GM13976 (cell line): ENCODE measurements at regions not wholly inside any gene's neighbourhood (a gene's known extent, or its start where the extent isn't known, plus 50 kb on each side); places are given as distances from the start of the nearest gene placed in this dataset.

Experiments used
- DNase-seq: peaks from one replicate; pipeline ENCODE4 v3.0.0; 2012; ENCODE audit warnings: low spot score
- in situ Hi-C: fragments of 300-500 bp; cut with MboI; formaldehyde crosslinking; loops from one replicate; pipeline ENCODE4 v1.12.0; 2022; ENCODE audit warnings: low sequenced_read_pairs, mixed read lengths, inconsistent platforms; ENCODE audit not compliant: unreplicated experiment
- TF ChIP-seq, protein P1 (sequence below): IDR thresholded peaks from 2 replicates; pipeline ENCODE4 v1.5.1; 2012; ENCODE audit warnings: borderline replicate concordance, mild to moderate bottlenecking; ENCODE audit not compliant: insufficient read depth; ENCODE audit errors: extremely low read depth, missing control alignments, control extremely low read depth

DNA sequence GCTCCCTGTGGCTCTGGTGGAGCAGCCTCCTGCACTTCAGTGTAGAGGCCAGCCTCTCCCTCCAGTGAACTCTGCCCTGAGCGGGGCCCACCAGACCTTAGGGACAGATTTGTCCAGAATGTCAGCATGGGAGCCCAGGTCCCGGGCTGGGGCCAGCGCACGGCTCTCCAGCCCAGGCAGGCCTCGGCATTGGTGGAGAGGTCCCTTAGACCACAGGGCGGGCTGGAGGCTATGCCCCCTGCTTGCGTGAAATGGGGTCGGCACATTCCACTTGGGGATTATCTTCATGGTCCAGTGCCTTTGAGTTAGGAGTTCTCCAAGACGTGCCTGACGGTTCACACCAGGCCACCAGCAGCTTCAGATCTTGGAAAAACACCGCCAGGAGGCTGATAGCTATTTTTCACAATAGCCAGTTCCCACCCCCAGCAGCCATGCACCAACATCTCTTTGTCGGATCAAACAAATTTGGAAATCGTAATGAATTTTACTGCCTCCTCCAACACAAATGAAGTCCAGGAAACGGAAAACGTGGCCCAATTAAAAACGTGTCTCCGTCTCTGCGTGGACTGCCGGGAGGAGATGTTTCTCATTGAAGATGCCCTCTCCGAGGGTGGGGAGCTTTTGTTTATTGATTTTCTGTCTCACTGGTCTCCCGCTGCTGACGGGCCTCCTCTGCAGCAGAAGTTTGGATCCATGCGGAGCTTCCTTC is 110.0 kb upstream of the CIBAR2 start:
- in situ Hi-C loops = no loop called here
- TF ChIP-seq, protein P1, sequence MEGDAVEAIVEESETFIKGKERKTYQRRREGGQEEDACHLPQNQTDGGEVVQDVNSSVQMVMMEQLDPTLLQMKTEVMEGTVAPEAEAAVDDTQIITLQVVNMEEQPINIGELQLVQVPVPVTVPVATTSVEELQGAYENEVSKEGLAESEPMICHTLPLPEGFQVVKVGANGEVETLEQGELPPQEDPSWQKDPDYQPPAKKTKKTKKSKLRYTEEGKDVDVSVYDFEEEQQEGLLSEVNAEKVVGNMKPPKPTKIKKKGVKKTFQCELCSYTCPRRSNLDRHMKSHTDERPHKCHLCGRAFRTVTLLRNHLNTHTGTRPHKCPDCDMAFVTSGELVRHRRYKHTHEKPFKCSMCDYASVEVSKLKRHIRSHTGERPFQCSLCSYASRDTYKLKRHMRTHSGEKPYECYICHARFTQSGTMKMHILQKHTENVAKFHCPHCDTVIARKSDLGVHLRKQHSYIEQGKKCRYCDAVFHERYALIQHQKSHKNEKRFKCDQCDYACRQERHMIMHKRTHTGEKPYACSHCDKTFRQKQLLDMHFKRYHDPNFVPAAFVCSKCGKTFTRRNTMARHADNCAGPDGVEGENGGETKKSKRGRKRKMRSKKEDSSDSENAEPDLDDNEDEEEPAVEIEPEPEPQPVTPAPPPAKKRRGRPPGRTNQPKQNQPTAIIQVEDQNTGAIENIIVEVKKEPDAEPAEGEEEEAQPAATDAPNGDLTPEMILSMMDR = no peak
- no peak for DNase-seq

DNA sequence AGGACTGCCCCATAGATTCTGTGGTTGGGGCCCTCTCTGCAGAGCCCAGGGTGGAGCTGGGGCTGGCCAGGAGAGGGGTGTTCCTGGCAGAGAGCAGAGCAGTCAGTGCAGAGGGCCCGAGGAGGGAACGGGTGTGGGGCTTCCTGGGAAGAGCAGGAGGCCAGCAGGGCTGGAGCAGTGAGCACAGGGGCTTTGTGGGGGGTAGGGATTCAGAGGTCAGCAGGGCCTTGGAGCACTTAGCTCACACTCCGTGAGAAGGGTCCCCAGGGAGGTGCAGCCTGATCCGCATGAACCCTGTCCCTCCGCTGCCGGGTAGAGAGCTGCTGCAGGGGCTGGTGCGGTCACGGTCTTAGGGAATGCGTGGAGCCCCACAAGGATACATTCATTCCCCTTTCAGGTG is 113.0 kb upstream of the CIBAR2 start:
- TF ChIP-seq, protein P1 = no peak
- DNase-seq = no peak
- in situ Hi-C loops = no loop called here

DNA sequence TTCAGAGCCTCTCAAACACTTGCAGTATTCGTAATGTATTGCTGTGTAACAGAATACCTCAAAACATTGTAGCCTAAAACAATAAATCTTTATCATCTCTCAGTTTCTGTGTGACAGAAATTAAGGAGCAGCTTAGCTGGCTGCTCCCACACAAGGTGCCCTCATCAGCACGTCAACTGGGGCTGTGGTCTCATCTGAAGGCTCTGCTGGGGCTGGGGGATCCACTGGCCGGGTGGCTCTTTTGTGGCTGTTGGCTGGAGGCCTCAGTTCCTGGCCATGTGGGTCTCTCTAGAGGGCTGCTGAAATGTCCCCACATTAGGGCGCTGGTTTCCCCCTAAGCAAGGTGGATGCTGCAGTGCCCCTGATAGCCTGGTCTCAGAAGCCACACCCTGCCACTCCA is 113.4 kb upstream of the CIBAR2 start:
- in situ Hi-C loops = no loop called here
- DNase-seq = no peak

DNA sequence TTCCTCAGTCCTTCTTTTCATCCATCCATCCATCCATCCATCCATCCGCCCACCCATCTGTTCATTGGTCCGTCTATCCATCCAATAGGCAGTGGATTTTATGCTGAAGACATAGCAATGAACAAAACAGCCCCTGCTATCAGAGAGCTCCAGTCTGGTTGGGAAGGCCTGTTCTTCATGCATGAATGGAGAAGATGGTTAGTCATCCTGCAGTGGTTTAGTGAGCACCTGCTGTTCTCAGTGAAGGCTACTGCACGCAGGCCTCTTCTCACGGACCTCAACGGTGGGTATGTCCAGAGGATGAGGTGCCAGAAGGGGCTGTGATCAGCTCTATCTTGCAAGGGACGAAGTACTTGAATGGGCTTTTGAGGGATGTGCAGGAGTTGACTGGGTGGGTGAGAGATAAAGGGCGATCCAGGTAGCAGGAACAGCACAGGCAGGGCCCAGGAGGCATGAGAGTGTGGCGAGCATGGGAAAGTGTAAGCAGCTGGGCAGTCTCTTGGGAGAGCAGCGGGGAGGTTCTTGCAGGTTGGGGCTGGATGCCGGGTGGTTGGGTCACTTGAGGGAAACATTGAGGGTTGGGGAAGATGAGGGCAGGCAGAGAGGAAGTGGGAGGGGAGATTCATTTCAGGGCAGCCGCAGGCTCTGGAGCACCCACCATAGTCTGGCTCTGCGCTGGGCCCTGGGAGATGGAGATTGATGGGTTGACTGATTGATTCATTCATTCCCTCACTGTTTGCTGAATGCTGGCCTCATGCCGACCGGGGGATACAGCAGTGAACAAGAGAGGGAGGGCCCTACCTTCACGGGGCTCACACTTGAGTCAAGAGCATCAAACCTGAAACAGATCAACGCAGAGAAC is 115.0 kb upstream of the CIBAR2 start:
- in situ Hi-C loops = no loop called here
- TF ChIP-seq, protein P1 = no peak
- peak; percentile 89 for DNase-seq

More for the DNA sequence above, 113.4 kb upstream of the CIBAR2 start:
- TF ChIP-seq, protein P1 = no peak

DNA sequence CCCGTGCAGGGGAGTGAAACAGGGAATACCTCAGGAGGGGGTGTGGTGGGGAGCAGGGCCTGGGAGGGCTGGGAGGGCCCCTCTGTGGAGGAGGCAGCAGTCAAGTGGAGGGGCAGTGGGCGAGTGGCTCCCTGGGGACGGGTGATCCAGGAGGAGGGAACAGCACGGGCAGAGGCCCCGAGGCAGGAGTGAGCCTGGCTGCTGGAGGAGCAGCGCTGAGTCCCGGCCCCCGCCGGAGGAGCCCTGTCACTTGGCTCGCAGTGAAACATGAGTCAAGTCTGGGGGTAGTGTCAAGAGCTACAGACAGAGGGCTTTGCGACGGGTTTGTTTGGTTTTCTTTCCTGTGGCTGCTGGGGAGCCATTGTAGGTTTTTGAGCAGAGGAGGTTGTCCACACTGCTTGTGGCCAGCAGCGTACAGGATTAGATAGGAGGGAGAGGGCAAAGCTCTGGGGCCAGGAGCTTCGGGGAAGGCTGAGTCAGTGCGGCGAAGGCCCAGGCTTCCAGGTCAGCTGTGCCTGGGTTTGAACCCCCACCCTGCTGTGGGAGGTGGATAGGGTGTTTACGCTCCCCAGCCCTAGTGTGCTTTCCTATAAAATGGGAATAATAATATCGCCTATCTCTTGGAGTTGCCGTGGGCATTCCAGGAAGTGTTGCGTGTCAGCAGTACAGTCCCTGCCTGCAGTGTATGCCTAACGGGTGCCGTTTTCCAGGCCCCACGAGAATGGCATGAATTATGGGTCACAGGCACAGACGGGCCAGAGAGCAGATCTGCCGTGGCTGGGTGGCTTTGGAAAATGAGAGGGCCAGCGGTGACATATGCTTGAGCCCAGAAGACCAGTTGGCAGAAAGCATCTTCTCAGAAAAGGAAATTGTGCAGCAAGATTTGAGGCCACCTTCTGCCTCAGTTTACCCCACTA is 115.9 kb upstream of the CIBAR2 start:
- in situ Hi-C loops = no loop called here
- DNase-seq = peak; percentile 72
- TF ChIP-seq, protein P1 = peak; percentile 5

DNA sequence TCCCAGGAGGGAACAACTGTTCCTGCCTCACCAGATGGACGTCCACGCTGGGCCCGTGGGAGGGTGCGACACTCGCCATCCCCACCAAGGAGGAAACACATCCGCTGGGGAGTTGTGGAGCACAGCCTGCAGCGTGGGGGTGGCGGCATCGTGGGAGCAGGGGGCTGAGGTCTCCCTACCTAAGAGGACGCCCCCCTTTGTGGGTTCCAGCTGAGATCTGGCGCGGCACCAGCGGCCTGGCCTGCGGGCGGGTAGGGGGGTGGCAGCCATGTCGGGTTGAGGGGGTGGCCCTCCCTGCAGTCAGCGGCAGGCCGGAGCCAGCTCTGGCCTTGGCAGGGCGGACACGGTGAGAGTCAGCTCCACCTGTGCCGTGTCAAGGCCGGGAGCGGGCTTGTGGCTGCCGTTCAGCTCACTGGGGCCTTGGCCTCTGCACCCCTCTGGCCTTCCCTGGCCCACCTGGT is 116.7 kb upstream of the CIBAR2 start:
- no peak for DNase-seq
- in situ Hi-C loops = no loop called here
- TF ChIP-seq, protein P1 = no peak
